Left lung (tissue), 4 donors: ENCODE measurements at regions not wholly inside any gene's neighbourhood (a gene's known extent, or its start where the extent isn't known, plus 50 kb on each side); places are given as distances from the start of the nearest gene placed in this dataset.

Experiments
- ATAC-seq: fragments of 200-7000 bp; cut with Tn5 transposase; one replicate; pipeline ENCODE4 v1.9.1; 2020; ENCODE audit warnings: moderate library complexity
- DNase-seq, 4 donors: peaks; one replicate each; pipeline ENCODE4 v3.0.0-alpha.2; 2013 to 2020
- H3K27ac ChIP-seq, 2 donors: fragments of 200-600 bp; sonication (generic) in 1 of 2; one replicate each; pipeline versions ENCODE4 v1.5.0 to v1.8.0; 2020 to 2021
- H3K27me3 ChIP-seq, 2 donors: fragments of 200-600 bp; sonication (generic) in 1 of 2; one replicate each; pipeline versions ENCODE4 v1.5.0 to v1.8.0; 2020 to 2021
- H3K36me3 ChIP-seq, 2 donors: fragments of 200-600 bp; sonication (generic) in 1 of 2; one replicate each; pipeline versions ENCODE4 v1.5.0 to v1.8.0; 2020 to 2021
- H3K4me1 ChIP-seq, 2 donors: fragments of 200-600 bp; one replicate each; pipeline ENCODE4 v1.8.0; 2021
- H3K4me3 ChIP-seq, 2 donors: fragments of 200-600 bp; sonication (generic) in 1 of 2; one replicate each; pipeline versions ENCODE4 v1.5.0 to v1.8.0; 2020 to 2021; ENCODE audit warnings: mild to moderate bottlenecking in 1 of 2
- H3K9me3 ChIP-seq, 2 donors: fragments of 200-600 bp; sonication (generic) in 1 of 2; one replicate each; pipeline versions ENCODE4 v1.5.0 to v1.8.0; 2020 to 2021
- CTCF ChIP-seq, 2 donors: fragments of 200-600 bp; sonication (generic) in 1 of 2; IDR thresholded peaks; one replicate each; pipeline versions ENCODE4 v1.5.0 to v1.8.0; 2021; ENCODE audit warnings: antibody characterized with exemption in 2 of 2
- intact Hi-C, 2 donors: fragments of 100-400 bp; cut with DNase I; formaldehyde crosslinking; loops; one replicate each; pipeline versions ENCODE4 v1.11.2 to v1.14.2; 2022
- donor health status: DM: no; HTN: yes; CAD: no.
- donor health status: DM: no; HTN: no; CAD: no.

GRCh38 chr10:121205625-121206024 is 354.5 kb downstream of the WDR11 start:
- no peak for DNase-seq
- Histone ChIP-seq H3K27ac (no peak overlapping the region), H3K9me3 (no peaks in the 10 kb centered on the region), H3K4me3 (no peak overlapping the region), H3K36me3 (no peaks in the 10 kb centered on the region), H3K4me1 (no peaks in the 10 kb centered on the region), H3K27me3 (no peaks in the 10 kb centered on the region)
- intact Hi-C loops: no loop called here
- no peak for TF ChIP-seq CTCF (IDR thresholded peaks at IDR 0.05)
- no peak for ATAC-seq

GRCh38 chr10:121211446-121211845 is 360.3 kb downstream of the WDR11 start:
- DNase-seq: no peak
- H3K4me1 ChIP-seq: no peaks in the 10 kb centered on the region
- no peak for ATAC-seq

GRCh38 chr10:121213437-121213836 is 362.3 kb downstream of the WDR11 start:
- Histone ChIP-seq H3K4me1 (no peaks in the 10 kb centered on the region), H3K27ac (no peak overlapping the region), H3K27me3 (no peaks in the 10 kb centered on the region), H3K4me3 (no peak overlapping the region), H3K9me3 (no peaks in the 10 kb centered on the region), H3K36me3 (no peaks in the 10 kb centered on the region)
- no peak for TF ChIP-seq CTCF (IDR thresholded peaks at IDR 0.05)
- DNase-seq: no peak
- intact Hi-C loops: no loop called here
- ATAC-seq: no peak

More at GRCh38 chr10:121211446-121211845, 360.3 kb downstream of the WDR11 start:
- no peak for TF ChIP-seq CTCF (IDR thresholded peaks at IDR 0.05)
- no peak overlapping the region for H3K27ac ChIP-seq
- H3K27me3 ChIP-seq: no peaks in the 10 kb centered on the region
- H3K36me3 ChIP-seq: no peaks in the 10 kb centered on the region
- H3K9me3 ChIP-seq: no peaks in the 10 kb centered on the region
- intact Hi-C loops: no loop called here
- no peak overlapping the region for H3K4me3 ChIP-seq

- intact Hi-C loops: no loop called here
- no peaks in the 10 kb centered on the region for H3K9me3 ChIP-seq
- no peaks in the 10 kb centered on the region for H3K4me1 ChIP-seq
- ATAC-seq (no peak), DNase-seq (no peak)
- H3K27ac ChIP-seq: no peak overlapping the region
- no peaks in the 10 kb centered on the region for H3K27me3 ChIP-seq
- no peak for TF ChIP-seq CTCF (IDR thresholded peaks at IDR 0.05)
- no peaks in the 10 kb centered on the region for H3K36me3 ChIP-seq
- no peak overlapping the region for H3K4me3 ChIP-seq
Measured at GRCh38 chr10:121216295-121216694, 365.1 kb downstream of the WDR11 start.

- Histone ChIP-seq H3K36me3 (no peaks in the 10 kb centered on the region), H3K4me3 (no peak overlapping the region), H3K27ac (no peak overlapping the region), H3K27me3 (no peaks in the 10 kb centered on the region), H3K9me3 (no peaks in the 10 kb centered on the region), H3K4me1 (no peaks in the 10 kb centered on the region)
- DNase-seq: no peak
- intact Hi-C loops: no loop called here
- ATAC-seq: no peak
- TF ChIP-seq CTCF (IDR thresholded peaks at IDR 0.05): no peak
Measured at GRCh38 chr10:121216721-121217181, 365.6 kb downstream of the WDR11 start.
